ENCODE measurements at regions not wholly inside any gene's neighbourhood (a gene's known extent, or its start where the extent isn't known, plus 50 kb on each side); places are given as distances from the start of the nearest gene placed in this dataset.

DNA sequence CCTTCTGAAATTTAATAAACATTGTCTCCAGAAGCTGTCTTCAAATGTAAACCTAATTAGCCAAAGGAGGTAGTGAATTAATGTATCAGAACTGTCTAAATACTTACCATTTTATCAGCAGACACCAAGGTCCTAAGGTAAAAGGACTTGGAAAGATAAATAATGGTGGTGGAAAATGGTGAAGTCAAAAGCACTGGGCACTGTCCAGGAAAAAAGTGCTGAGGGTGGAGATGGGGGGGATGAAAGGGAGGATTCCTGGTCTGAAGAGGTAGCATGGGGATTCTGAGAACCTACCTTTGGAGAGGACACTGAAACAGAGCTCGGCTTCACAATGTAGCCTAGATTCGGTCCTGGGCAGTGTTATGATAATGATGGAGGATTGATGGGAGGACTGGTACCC, 149.0 kb upstream of the DPH6 start:
- TF ChIP-seq, protein P1, sequence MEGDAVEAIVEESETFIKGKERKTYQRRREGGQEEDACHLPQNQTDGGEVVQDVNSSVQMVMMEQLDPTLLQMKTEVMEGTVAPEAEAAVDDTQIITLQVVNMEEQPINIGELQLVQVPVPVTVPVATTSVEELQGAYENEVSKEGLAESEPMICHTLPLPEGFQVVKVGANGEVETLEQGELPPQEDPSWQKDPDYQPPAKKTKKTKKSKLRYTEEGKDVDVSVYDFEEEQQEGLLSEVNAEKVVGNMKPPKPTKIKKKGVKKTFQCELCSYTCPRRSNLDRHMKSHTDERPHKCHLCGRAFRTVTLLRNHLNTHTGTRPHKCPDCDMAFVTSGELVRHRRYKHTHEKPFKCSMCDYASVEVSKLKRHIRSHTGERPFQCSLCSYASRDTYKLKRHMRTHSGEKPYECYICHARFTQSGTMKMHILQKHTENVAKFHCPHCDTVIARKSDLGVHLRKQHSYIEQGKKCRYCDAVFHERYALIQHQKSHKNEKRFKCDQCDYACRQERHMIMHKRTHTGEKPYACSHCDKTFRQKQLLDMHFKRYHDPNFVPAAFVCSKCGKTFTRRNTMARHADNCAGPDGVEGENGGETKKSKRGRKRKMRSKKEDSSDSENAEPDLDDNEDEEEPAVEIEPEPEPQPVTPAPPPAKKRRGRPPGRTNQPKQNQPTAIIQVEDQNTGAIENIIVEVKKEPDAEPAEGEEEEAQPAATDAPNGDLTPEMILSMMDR (IDR thresholded peaks at IDR 0.05; ENCODE audit: insufficient read depth in 1 of 2, low read depth in 1 of 2, low read length in 1 of 2, severe bottlenecking in 1 of 2, unreplicated experiment in 1 of 2) = no peak
- H3K36me3 ChIP-seq (ENCODE audit: control insufficient read depth, insufficient read depth, low read length) = no peaks in the 10 kb centered on the region
- no peak overlapping the region for H3K4me3 Mint-ChIP-seq (ENCODE audit: unreplicated experiment)
- no peak overlapping the region for H3K27ac Mint-ChIP-seq (ENCODE audit: unreplicated experiment)
- ChIA-PET CTCF (no interaction called here), POLR2A (no interaction called here)
- no peaks in the 10 kb centered on the region for H3K27me3 ChIP-seq (replicated peaks; ENCODE audit: control insufficient read depth, insufficient read depth, low read length)
- peaks cover 68% of the 10 kb centered on the region for H3K4me1 ChIP-seq
- intact Hi-C loops (cut with micrococcal nuclease; ENCODE audit: unreplicated experiment) = loop anchor here (5.0 to 10.0 kb wide), 4 partner anchors 148 to 408 kb away; partner anchors contain the start of gene DPH6
- H3K4me3 ChIP-seq (ENCODE audit: low read depth, low read length) = no peak overlapping the region
- BruUV-seq (replicated peaks) = no TSS peak
- no peaks in the 10 kb centered on the region for H3K9me3 ChIP-seq
- no peak for DNase-seq
- peaks cover 6% of the 10 kb centered on the region for H3K36me3 Mint-ChIP-seq (ENCODE audit: insufficient read depth, unreplicated experiment)
- peaks cover 54% of the 10 kb centered on the region for H3K4me1 Mint-ChIP-seq (ENCODE audit: low read depth, unreplicated experiment)
- peaks cover 4% of the 10 kb centered on the region for H3K9me3 Mint-ChIP-seq (ENCODE audit: unreplicated experiment)
- H3K27me3 Mint-ChIP-seq (ENCODE audit: insufficient read depth, unreplicated experiment) = no peaks in the 10 kb centered on the region

DNA sequence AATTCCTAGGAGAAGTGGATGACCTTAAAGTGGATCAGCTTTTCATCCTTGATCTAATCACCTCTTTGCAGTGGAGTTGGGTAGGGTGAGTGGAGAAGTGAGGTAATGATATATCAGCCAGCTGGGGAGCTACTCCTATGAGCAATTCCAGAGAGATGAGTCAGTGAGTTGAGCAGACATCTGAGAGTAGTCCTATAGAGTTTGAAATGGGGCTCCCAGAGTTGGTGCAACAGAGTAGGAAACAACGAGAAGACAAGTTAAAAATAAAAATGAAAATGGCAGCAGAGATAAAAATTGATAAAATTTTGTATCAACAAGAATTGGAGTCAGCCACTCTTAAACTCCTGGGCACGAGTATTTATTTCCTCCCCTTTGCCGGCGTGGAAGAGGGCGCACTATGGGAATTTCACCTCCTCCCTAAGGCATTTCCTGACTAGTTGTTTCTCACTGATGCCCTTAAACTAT, 150.8 kb upstream of the DPH6 start:
- H3K27ac Mint-ChIP-seq (ENCODE audit: unreplicated experiment) = peak overlapping the region; percentile 96
- DNase-seq = peak; percentile 46 to 64
- Histone ChIP-seq H3K27me3 (replicated peaks; ENCODE audit: control insufficient read depth, insufficient read depth, low read length) (no peaks in the 10 kb centered on the region), H3K9me3 (no peaks in the 10 kb centered on the region), H3K36me3 (ENCODE audit: control insufficient read depth, insufficient read depth, low read length) (no peaks in the 10 kb centered on the region), H3K4me1 (peaks cover 86% of the 10 kb centered on the region), H3K4me3 (ENCODE audit: low read depth, low read length) (no peak overlapping the region)
- BruUV-seq (replicated peaks) = no TSS peak
- H3K36me3 Mint-ChIP-seq (ENCODE audit: insufficient read depth, unreplicated experiment) = peaks cover 6% of the 10 kb centered on the region
- H3K4me1 Mint-ChIP-seq (ENCODE audit: low read depth, unreplicated experiment) = peaks cover 55% of the 10 kb centered on the region
- TF ChIP-seq, protein P1 (IDR thresholded peaks at IDR 0.05; ENCODE audit: insufficient read depth in 1 of 2, low read depth in 1 of 2, low read length in 1 of 2, severe bottlenecking in 1 of 2, unreplicated experiment in 1 of 2) = no peak
- H3K9me3 Mint-ChIP-seq (ENCODE audit: unreplicated experiment) = no peaks in the 10 kb centered on the region
- intact Hi-C loops (cut with micrococcal nuclease; ENCODE audit: unreplicated experiment) = loop anchor here (5.0 to 10.0 kb wide), 4 partner anchors 149 to 409 kb away; partner anchors contain the start of gene DPH6
- H3K27me3 Mint-ChIP-seq (ENCODE audit: insufficient read depth, unreplicated experiment) = no peaks in the 10 kb centered on the region
- CTCF ChIA-PET = interaction anchor here (1.2 kb wide), 1 partner anchor 55 kb away, joined by 3 read pairs; no protein-coding TSS in a partner anchor
- peak overlapping the region; percentile 61 for H3K4me3 Mint-ChIP-seq (ENCODE audit: unreplicated experiment)
- POLR2A ChIA-PET = interaction anchor here (1.1 kb wide), 1 partner anchor 24 kb away, joined by 4 read pairs; no protein-coding TSS in a partner anchor

DNA sequence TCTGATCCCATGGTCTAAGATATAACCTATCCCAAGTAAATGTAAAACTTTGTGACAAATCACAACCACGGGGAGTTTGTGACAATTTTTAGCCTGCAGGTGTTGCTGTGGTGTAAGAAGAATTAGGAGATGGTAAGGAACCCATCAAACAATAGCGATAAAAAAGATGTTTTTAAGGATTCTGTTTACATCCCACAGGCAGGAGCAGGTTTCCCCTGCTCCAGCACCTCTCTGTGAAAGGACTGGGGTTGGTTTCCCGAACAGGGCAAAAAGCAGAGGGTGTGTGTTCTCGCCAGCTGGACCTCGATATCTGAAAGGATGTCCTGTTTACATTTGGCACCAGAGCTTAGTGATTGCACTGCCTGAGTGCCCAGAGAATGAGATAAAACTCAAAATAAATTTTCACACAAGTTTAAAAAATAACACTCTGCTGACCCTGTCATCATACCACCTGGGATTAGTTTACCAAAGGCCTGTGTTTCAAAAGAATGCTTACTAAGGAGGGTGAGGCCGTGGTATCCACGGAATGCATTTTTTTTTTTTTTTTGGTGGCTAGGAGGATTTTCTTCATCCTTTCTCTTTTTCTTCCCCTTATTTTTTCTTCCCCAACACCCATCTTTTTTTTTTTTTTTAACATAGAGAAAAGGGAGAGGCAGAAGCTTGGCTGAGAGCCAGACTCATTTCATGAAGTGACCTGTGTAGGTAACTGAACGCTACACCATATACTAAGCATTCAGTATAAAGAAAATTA, 151.8 kb upstream of the DPH6 start:
- H3K4me3 ChIP-seq (ENCODE audit: low read depth, low read length) = peak overlapping the region; percentile 4; the same call in 1 of the 2 replicates
- Mint-ChIP-seq H3K4me1 (ENCODE audit: low read depth, unreplicated experiment) (peaks cover 55% of the 10 kb centered on the region), H3K36me3 (ENCODE audit: insufficient read depth, unreplicated experiment) (peaks cover 6% of the 10 kb centered on the region), H3K9me3 (ENCODE audit: unreplicated experiment) (no peaks in the 10 kb centered on the region), H3K27ac (ENCODE audit: unreplicated experiment) (peak overlapping the region; percentile 96), H3K4me3 (ENCODE audit: unreplicated experiment) (peak overlapping the region; percentile 61), H3K27me3 (ENCODE audit: insufficient read depth, unreplicated experiment) (no peaks in the 10 kb centered on the region)
- no peaks in the 10 kb centered on the region for H3K36me3 ChIP-seq (ENCODE audit: control insufficient read depth, insufficient read depth, low read length)
- POLR2A ChIA-PET = no interaction called here
- CTCF ChIA-PET = interaction anchor here (1.2 kb wide), 1 partner anchor 54 kb away, joined by 3 read pairs; no protein-coding TSS in a partner anchor
- H3K9me3 ChIP-seq = no peaks in the 10 kb centered on the region
- BruUV-seq (replicated peaks) = no TSS peak
- DNase-seq = peak; percentile 61 to 73
- TF ChIP-seq, protein P1 (IDR thresholded peaks at IDR 0.05; ENCODE audit: insufficient read depth in 1 of 2, low read depth in 1 of 2, low read length in 1 of 2, severe bottlenecking in 1 of 2, unreplicated experiment in 1 of 2) = peak; percentile 16 to 17
- H3K27me3 ChIP-seq (replicated peaks; ENCODE audit: control insufficient read depth, insufficient read depth, low read length) = no peaks in the 10 kb centered on the region
- H3K4me1 ChIP-seq = peaks cover 84% of the 10 kb centered on the region
- intact Hi-C loops (cut with micrococcal nuclease; ENCODE audit: unreplicated experiment) = loop anchor here (1.0 to 10.0 kb wide), 5 partner anchors 31 to 410 kb away; partner anchors contain the start of gene DPH6

All from Caco-2 (cell line).